Small intestine (tissue), 7 donors: ENCODE measurements at regions not wholly inside any gene's neighbourhood (a gene's known extent, or its start where the extent isn't known, plus 50 kb on each side); places are given as distances from the start of the nearest gene placed in this dataset.
"Not testable (repeated sequence)": the region's sequence is repeated elsewhere in the genome, so short reads cannot be mapped to it uniquely, and the experiment has no call there.

Experiments used
- DNase-seq, 2 donors: peaks; one replicate each; pipeline versions ENCODE4 v3.0.0 to v3.0.0-alpha.2; 2013
- FAIRE-seq: peaks from 2 replicates; lab custom pipeline; 2012; peaks lifted over from hg19 to GRCh38; lab: Jason Lieb, UNC
- H3K27ac ChIP-seq, 3 donors: one replicate each; pipeline ENCODE4 v1.5.1; 2013; ENCODE audit warnings: low read length in 2 of 3, mild to moderate bottlenecking in 2 of 3, control low read depth in 1 of 3, inconsistent platforms in 1 of 3, low read depth in 1 of 3, moderate library complexity in 1 of 3
- H3K27me3 ChIP-seq, 3 donors: one replicate each; pipeline ENCODE4 v1.6.1; 2013; ENCODE audit warnings: low read length in 3 of 3, inconsistent platforms in 1 of 3; ENCODE audit not compliant: control insufficient read depth in 3 of 3, insufficient read depth in 3 of 3
- H3K36me3 ChIP-seq, 3 donors: one replicate each; pipeline ENCODE4 v1.6.1; 2013; ENCODE audit warnings: low read length in 3 of 3, inconsistent platforms in 1 of 3, low read depth in 1 of 3, mild to moderate bottlenecking in 1 of 3, moderate library complexity in 1 of 3; ENCODE audit not compliant: control insufficient read depth in 3 of 3, insufficient read depth in 2 of 3
- H3K4me1 ChIP-seq, 3 donors: one replicate each; pipeline ENCODE4 v1.6.1; 2013; ENCODE audit warnings: low read length in 2 of 3, inconsistent platforms in 1 of 3, low read depth in 1 of 3, mild to moderate bottlenecking in 1 of 3, moderate library complexity in 1 of 3; ENCODE audit not compliant: control insufficient read depth in 3 of 3, insufficient read depth in 2 of 3
- H3K4me3 ChIP-seq, 3 donors: one replicate each; pipeline ENCODE4 v1.5.1; 2013; ENCODE audit warnings: low read length in 3 of 3, control low read depth in 1 of 3, inconsistent platforms in 1 of 3, low read depth in 1 of 3, mild to moderate bottlenecking in 1 of 3, moderate library complexity in 1 of 3
- H3K9me3 ChIP-seq, 2 donors: one replicate each; pipeline ENCODE4 v1.6.1; 2013; ENCODE audit warnings: low read depth in 1 of 2, low read length in 1 of 2; ENCODE audit not compliant: control insufficient read depth in 2 of 2, insufficient read depth in 1 of 2
- WGBS, 3 donors: extraction: QIAGEN DNeasy Blood & Tissue Kit; methylation state at CpG; one replicate each; pipeline ENCODE4 v1.1.7; 2013; 5-methylcytosine and 5-hydroxymethylcytosine counted together
- donor health status: healthy with polysubstance abuse.
- donor health status: control.
- donor health status: control.
- donor health status: Bipolar disorder and iron deficiency.
- donor health status: healthy.

DNA sequence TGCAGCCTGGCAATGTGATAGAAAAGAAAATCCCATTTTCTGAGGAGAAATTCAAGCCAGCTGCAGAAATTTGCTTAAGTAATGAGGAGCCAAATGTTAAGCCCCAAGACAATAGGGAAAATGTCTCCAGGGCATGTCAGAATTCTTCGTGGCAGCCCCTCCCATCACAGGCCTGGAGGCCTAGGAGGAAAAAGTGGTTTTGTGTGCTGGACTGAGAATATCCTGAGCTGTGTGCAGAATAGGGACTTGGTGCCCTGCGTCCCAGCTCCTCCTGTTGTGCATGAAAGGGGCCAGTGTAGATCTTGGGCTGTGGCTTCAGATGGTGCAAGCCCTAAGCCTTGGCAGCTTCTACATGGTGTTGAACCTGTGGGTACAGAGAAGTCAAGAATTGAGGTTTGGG is 948.3 kb downstream of the METTL15 start:
- FAIRE-seq = not testable (repeated sequence)

GRCh38 chr11:29051935-29052334 is 943.7 kb downstream of the METTL15 start:
- no peak for DNase-seq
- H3K9me3 ChIP-seq = peaks cover 0 to 6% of the 10 kb centered on the region in 2 donors
- FAIRE-seq = no peak
- H3K4me3 ChIP-seq = no peak overlapping the region
- WGBS, 3 donors = 88 to 94% (median 94%) methylated on average over 1 of the region's 1 CpG
- no peaks in the 10 kb centered on the region for H3K27me3 ChIP-seq
- no peaks in the 10 kb centered on the region for H3K4me1 ChIP-seq
- no peak overlapping the region for H3K27ac ChIP-seq
- no peaks in the 10 kb centered on the region for H3K36me3 ChIP-seq

More for the DNA sequence above, 948.3 kb downstream of the METTL15 start:
- H3K4me3 ChIP-seq, H3K36me3 ChIP-seq, H3K9me3 ChIP-seq, H3K4me1 ChIP-seq, H3K27me3 ChIP-seq, H3K27ac ChIP-seq, DNase-seq: not testable (repeated sequence)
- 59 to 67% (median 62%) methylated on average over 2 of the region's 2 CpGs for WGBS, 3 donors

DNA sequence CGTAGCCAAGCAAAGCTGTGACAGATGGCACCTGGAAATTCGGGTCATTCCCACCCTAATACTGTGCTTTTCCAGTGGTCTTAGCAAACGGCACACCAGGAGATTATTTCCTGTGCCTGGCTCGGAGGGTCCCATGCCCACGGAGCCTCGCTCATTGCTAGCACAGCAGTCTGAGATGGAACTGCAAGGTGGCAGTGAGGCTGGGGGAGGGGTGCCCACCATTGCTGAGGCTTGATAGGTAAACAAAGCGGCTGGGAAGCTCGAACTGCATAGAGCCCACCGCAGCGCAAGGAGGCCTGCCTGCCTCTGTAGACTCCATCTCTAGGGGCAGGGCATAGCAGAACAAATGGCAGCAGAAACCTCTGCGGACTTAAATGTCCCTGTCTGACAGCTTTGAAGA is 942.8 kb downstream of the METTL15 start:
- not testable (repeated sequence) for H3K36me3 ChIP-seq, H3K4me3 ChIP-seq, H3K27ac ChIP-seq, H3K27me3 ChIP-seq, DNase-seq, H3K4me1 ChIP-seq, H3K9me3 ChIP-seq, FAIRE-seq
- WGBS, 3 donors = 82 to 88% (median 85%) methylated on average over 11 of the region's 11 CpGs

- no peak for FAIRE-seq
These were observed 932.3 kb downstream of the METTL15 start for GRCh38 chr11:29040489-29040888.

DNA sequence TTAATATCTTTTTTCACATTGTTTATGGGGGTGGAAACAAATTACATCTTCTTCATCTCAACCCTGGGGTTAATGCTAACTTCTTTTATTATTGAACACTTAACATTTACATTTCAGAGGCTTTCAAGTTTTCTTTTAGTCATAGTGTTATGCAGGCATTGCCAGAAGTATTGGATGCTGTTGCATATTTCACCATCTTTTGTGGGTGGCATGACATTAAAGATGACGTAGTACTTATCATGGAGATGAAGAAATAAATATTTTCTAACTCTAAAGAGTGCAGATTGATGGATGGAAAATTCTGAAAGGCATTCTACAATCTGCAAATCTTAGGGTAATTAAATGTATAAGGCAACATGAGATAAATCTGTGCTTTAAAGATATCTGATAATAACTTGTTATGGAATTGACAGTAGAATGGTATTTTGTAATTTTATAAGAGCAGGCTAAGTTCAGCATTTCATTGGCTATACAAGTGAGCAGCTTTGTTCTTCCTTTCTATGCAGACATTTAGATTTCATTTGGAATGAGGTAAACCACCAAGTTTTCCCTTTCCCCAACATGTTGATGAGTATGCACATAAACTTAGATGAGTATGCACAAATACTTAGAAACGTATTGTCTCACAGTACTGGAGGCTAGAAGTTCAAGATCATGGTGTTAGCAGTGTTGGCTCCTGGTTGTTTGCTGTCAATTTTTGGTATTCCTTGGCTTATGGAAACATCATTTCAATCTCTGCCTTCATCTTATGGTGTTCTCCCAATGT is 924.4 kb downstream of the METTL15 start:
- Histone ChIP-seq H3K9me3 (peaks cover 0 to 2% of the 10 kb centered on the region in 2 donors), H3K27me3 (no peaks in the 10 kb centered on the region), H3K4me1 (no peaks in the 10 kb centered on the region), H3K36me3 (no peaks in the 10 kb centered on the region), H3K4me3 (no peak overlapping the region), H3K27ac (no peak overlapping the region)
- FAIRE-seq (no peak), DNase-seq (no peak)
- 36 to 64% (median 37%) methylated on average over 2 of the region's 2 CpGs for WGBS, 3 donors

More at GRCh38 chr11:29040489-29040888, 932.3 kb downstream of the METTL15 start:
- Histone ChIP-seq H3K36me3 (no peaks in the 10 kb centered on the region), H3K4me3 (no peak overlapping the region), H3K27ac (no peak overlapping the region), H3K27me3 (no peaks in the 10 kb centered on the region), H3K9me3 (no peaks in the 10 kb centered on the region), H3K4me1 (no peaks in the 10 kb centered on the region)
- no peak for DNase-seq

GRCh38 chr11:29029452-29029851 is 921.3 kb downstream of the METTL15 start:
- Histone ChIP-seq H3K4me3 (no peak overlapping the region), H3K36me3 (no peaks in the 10 kb centered on the region), H3K27ac (no peak overlapping the region), H3K4me1 (no peaks in the 10 kb centered on the region), H3K27me3 (no peaks in the 10 kb centered on the region), H3K9me3 (peaks cover 0 to 2% of the 10 kb centered on the region in 2 donors)
- WGBS, 3 donors = 74 to 84% (median 76%) methylated on average over 2 of the region's 2 CpGs
- DNase-seq (no peak), FAIRE-seq (no peak)

DNA sequence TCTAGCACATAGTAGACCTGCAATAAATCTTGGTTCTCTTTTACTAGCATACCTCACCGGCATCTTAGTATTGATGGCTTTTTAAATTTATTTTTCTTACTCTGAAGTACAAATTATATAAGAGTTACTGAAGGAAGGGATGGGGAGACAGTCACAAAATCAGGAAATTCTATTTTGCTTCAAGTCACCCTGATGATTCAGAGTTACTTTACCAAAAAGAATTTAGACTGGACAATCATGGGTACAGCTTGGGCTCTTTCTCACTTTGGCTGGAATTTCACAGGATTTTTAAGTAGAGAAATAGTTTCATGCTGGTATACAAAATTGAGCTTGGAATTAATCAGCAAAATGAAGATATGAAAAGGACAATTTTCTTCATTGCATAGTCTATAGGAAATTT is 919.2 kb downstream of the METTL15 start:
- FAIRE-seq (no peak), DNase-seq (no peak)
- Histone ChIP-seq H3K36me3 (no peaks in the 10 kb centered on the region), H3K27ac (no peak overlapping the region), H3K4me3 (no peak overlapping the region), H3K4me1 (no peaks in the 10 kb centered on the region), H3K27me3 (no peaks in the 10 kb centered on the region), H3K9me3 (peaks cover 0 to 2% of the 10 kb centered on the region in 2 donors)
- WGBS, 3 donors = 89 to 93% (median 92%) methylated on average over 1 of the region's 1 CpG

DNA sequence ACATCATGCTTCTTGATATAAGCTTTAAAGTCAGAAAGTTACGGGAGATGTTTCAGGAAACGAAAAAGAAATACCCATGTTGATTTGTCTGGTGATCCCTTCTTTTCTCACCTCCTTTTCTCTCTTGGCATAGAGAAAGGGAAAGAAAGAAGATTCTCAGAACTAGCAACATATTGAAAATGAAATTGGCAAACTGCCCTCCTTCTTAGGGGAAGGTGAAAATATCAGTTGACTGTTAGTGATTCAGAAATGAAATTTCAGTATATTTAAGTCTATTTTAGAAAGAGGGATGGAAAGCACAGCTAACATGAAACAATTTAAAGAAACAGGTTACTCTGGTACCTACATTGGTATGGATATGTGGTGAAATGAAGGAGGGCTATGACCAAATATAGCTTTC is 918.1 kb downstream of the METTL15 start:
- WGBS, 3 donors = 88 to 89% (median 89%) methylated on average over 2 of the region's 2 CpGs
- Histone ChIP-seq H3K36me3 (no peaks in the 10 kb centered on the region), H3K4me3 (no peak overlapping the region), H3K27me3 (no peaks in the 10 kb centered on the region), H3K9me3 (peaks cover 0 to 2% of the 10 kb centered on the region in 2 donors), H3K4me1 (no peaks in the 10 kb centered on the region), H3K27ac (no peak overlapping the region)
- FAIRE-seq (no peak), DNase-seq (no peak)

GRCh38 chr11:29025001-29025400 is 916.8 kb downstream of the METTL15 start:
- no peaks in the 10 kb centered on the region for H3K36me3 ChIP-seq
- H3K4me1 ChIP-seq = no peaks in the 10 kb centered on the region
- no peak overlapping the region for H3K27ac ChIP-seq
- FAIRE-seq (no peak), DNase-seq (no peak)
- H3K4me3 ChIP-seq = no peak overlapping the region
- peaks cover 0 to 2% of the 10 kb centered on the region in 2 donors for H3K9me3 ChIP-seq
- H3K27me3 ChIP-seq = no peaks in the 10 kb centered on the region
- 65 to 76% (median 73%) methylated on average over 3 of the region's 3 CpGs for WGBS, 3 donors
